Glutamatergic neuron (in vitro differentiated cells): ENCODE measurements at regions not wholly inside any gene's neighbourhood (a gene's known extent, or its start where the extent isn't known, plus 50 kb on each side); places are given as distances from the start of the nearest gene placed in this dataset.

Experiments
- DNase-seq: peaks from one replicate; pipeline ENCODE4 v3.0.0; 2022
- H3K27ac Mint-ChIP-seq: one replicate; pipeline ENCODE4 v1.8.0; 2020; ENCODE audit warnings: mild to moderate bottlenecking, mixed read lengths, inconsistent platforms; ENCODE audit not compliant: unreplicated experiment
- H3K27me3 Mint-ChIP-seq: one replicate; pipeline ENCODE4 v1.8.0; 2020; ENCODE audit warnings: mild to moderate bottlenecking, moderate library complexity, mixed read lengths, inconsistent platforms; ENCODE audit not compliant: unreplicated experiment
- H3K36me3 Mint-ChIP-seq: one replicate; pipeline ENCODE4 v1.8.0; 2020; ENCODE audit warnings: mild to moderate bottlenecking, mixed read lengths, inconsistent platforms; ENCODE audit not compliant: unreplicated experiment
- H3K4me1 Mint-ChIP-seq: one replicate; pipeline ENCODE4 v1.8.0; 2020; ENCODE audit warnings: mild to moderate bottlenecking, low read depth, mixed read lengths, inconsistent platforms; ENCODE audit not compliant: unreplicated experiment
- H3K4me3 Mint-ChIP-seq: one replicate; pipeline ENCODE4 v1.8.0; 2020; ENCODE audit warnings: mild to moderate bottlenecking, mixed read lengths, inconsistent platforms; ENCODE audit not compliant: unreplicated experiment
- H3K9me3 Mint-ChIP-seq: one replicate; pipeline ENCODE4 v1.8.0; 2020; ENCODE audit warnings: mild to moderate bottlenecking, moderate library complexity, mixed read lengths, inconsistent platforms; ENCODE audit not compliant: unreplicated experiment
- TF ChIP-seq, protein P1 (sequence below): fragments of 200-600 bp; sonication (generic); IDR thresholded peaks from one replicate; pipeline ENCODE4 v1.5.0; 2021; ENCODE audit not compliant: partially characterized antibody, unreplicated experiment

DNA sequence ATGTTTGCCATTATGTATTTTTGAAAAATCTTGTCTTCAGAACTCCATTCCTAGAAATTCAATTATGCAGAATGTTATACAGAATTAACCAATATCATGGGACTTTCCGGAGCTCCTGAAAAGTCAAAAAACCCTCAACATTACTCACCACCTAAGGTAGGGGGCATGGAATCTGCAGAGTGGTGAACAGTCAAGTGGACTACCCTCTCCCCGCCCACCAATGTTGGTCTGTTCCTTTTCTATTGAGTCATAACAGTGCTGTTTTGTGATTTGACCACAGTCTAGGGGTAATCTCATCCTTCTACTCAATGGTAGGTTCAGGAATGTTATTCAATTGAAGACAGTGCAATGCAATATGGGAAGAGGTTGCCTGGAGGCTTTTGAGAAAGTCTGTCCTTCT is 130.5 kb upstream of the HABP2 start:
- H3K36me3 Mint-ChIP-seq = peaks cover 12% of the 10 kb centered on the region
- H3K27ac Mint-ChIP-seq = no peak overlapping the region
- no peak for DNase-seq
- H3K4me3 Mint-ChIP-seq = no peak overlapping the region
- peaks cover 2% of the 10 kb centered on the region for H3K9me3 Mint-ChIP-seq
- no peaks in the 10 kb centered on the region for H3K27me3 Mint-ChIP-seq
- no peaks in the 10 kb centered on the region for H3K4me1 Mint-ChIP-seq
- TF ChIP-seq, protein P1, sequence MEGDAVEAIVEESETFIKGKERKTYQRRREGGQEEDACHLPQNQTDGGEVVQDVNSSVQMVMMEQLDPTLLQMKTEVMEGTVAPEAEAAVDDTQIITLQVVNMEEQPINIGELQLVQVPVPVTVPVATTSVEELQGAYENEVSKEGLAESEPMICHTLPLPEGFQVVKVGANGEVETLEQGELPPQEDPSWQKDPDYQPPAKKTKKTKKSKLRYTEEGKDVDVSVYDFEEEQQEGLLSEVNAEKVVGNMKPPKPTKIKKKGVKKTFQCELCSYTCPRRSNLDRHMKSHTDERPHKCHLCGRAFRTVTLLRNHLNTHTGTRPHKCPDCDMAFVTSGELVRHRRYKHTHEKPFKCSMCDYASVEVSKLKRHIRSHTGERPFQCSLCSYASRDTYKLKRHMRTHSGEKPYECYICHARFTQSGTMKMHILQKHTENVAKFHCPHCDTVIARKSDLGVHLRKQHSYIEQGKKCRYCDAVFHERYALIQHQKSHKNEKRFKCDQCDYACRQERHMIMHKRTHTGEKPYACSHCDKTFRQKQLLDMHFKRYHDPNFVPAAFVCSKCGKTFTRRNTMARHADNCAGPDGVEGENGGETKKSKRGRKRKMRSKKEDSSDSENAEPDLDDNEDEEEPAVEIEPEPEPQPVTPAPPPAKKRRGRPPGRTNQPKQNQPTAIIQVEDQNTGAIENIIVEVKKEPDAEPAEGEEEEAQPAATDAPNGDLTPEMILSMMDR = no peak

DNA sequence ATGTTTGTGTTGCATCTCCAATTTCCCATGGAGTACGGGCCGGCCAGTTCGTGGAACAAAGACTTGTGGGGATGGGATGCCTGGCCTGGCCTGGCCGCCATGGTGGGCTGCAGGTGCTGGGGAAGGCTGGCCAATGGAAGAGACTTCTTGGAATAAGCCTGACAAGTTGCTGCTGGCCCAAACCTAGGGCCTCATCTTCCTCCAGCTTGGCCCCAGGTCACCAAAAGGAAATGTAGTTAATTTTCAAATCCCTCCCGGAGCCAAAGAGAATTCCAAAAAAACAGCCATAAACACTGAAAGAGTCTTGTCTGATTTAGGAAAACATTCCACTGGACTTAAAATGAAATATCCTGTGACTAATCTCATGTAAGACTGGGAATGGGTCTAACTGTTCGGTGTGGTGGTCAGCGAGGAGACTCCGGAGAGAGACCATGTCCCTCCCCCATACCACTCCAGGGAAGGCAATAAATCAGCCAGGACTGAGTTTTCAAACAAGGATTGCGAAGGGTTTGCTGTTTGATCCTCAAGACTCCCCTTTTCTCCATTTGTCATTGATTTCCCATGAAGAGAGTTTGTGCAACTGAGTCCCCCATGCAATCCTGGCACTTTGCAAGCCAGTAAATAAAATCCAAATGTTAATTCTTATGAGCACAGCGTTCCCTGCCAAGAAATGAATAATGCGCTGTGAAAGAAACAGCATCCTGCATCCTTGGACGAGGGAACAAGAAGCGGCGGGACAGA is 128.7 kb upstream of the HABP2 start:
- TF ChIP-seq, protein P1 = no peak
- Mint-ChIP-seq H3K4me1 (no peaks in the 10 kb centered on the region), H3K27ac (no peak overlapping the region), H3K27me3 (no peaks in the 10 kb centered on the region), H3K4me3 (no peak overlapping the region), H3K9me3 (peaks cover 2% of the 10 kb centered on the region), H3K36me3 (peaks cover 12% of the 10 kb centered on the region)
- DNase-seq = no peak

DNA sequence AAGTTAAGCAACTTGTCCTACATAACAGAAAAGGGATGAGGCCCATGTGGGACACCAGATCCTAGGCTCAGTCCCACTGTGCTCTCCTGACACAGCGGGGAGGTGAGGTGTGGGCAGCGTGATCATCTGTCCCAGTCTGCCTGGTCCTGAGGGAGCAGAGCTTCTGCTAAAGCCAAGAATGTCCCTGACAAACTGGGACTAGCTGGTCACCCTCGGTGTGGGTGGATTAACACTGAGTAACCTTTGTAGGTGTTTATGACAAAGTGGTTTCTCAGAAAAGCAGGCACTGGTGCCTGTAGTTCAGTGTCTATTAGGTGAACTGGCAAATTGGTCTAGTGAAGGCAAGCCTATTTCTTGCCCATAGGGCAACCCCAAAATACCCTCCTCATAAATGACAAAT is 127.8 kb upstream of the HABP2 start:
- Mint-ChIP-seq H3K4me1 (no peaks in the 10 kb centered on the region), H3K27me3 (no peaks in the 10 kb centered on the region), H3K27ac (no peak overlapping the region), H3K4me3 (no peak overlapping the region), H3K9me3 (peaks cover 2% of the 10 kb centered on the region), H3K36me3 (peaks cover 9% of the 10 kb centered on the region)
- TF ChIP-seq, protein P1 = no peak
- DNase-seq = no peak

DNA sequence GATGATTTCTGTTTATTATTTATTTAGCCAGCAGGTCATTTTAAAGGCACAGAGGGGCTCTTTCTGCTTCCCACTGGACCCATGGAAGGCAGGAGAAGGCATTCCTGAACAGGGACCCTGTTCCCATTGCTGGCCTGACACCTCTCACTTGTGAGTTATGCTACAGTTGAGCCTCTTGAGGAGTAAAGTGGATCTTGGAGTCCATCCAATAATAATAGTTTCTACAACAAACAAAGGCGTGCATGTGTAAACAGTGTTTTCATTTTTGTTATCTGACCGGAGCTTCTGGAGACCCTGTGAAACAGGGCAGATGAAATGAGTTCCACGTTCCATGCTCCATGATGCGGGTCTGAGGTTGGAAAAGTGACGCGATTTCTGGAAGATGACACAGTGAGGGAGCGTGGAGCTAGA is 127.3 kb upstream of the HABP2 start:
- Mint-ChIP-seq H3K9me3 (no peaks in the 10 kb centered on the region), H3K27me3 (no peaks in the 10 kb centered on the region), H3K36me3 (peaks cover 6% of the 10 kb centered on the region), H3K4me1 (no peaks in the 10 kb centered on the region), H3K4me3 (no peak overlapping the region), H3K27ac (no peak overlapping the region)
- TF ChIP-seq, protein P1 = no peak
- no peak for DNase-seq

DNA sequence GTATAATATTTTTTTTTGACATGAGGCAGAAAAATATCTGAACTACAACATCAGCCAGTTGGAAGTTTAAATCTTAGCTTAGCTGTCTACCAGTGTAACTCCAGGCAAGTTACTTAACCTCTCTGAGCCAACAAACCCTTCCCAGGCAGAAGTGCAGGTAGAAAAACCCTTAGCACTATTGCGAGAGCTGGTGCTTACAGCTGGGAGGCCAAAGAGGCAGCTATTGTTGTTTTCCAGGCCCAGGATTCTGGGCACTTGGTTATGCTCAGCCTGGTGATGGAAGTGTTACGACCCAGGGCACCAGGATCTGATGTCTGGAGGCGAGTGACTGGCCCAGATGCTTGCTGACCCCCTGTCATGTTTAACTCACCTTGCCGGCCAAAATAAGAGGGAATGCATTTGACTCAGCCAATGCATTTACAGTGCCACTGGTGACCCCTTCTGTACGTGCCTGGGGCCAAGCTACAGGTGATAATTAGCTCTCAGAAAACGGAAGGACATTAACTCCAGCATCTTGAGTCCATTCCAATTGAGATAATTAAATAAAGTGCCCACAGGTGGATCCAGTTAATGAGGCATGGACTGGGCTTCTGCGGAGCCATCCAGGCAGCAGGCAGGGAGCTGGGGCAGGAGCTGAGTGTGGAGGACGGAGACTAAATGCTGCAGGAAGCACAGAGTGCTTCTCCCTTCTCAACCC is 126.5 kb upstream of the HABP2 start:
- DNase-seq = no peak
- Mint-ChIP-seq H3K27me3 (no peaks in the 10 kb centered on the region), H3K4me1 (no peaks in the 10 kb centered on the region), H3K36me3 (peaks cover 5% of the 10 kb centered on the region), H3K27ac (no peak overlapping the region), H3K9me3 (no peaks in the 10 kb centered on the region), H3K4me3 (no peak overlapping the region)
- TF ChIP-seq, protein P1 = no peak
